ENCODE measurements at regions not wholly inside any gene's neighbourhood (a gene's known extent, or its start where the extent isn't known, plus 50 kb on each side); places are given as distances from the start of the nearest gene placed in this dataset.

GRCh38 chr1:213381572-213382084 is 330.6 kb downstream of the RPS6KC1 start:
- H3K36me3 Mint-ChIP-seq (ENCODE audit: low read depth): no peaks in the 10 kb centered on the region

DNA sequence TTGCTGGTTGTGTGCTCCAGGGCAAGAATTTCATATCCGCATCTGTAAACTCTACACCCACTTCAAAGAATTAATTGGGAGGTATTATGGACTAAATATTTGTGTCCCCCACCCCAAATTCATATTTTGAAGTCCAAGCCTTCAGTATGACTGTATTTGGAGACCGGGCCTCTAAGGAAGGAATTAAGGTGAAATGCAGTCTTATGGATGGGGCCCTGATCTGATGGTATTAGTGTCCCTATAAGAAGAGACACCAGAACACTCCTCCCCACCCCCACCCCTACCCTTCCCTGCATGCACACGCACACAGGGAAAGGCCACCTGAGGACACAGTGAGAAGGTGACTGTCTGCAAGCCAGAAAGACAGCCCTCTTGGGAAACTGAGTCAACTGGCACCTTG is 332.4 kb downstream of the RPS6KC1 start:
- ChIA-PET POLR2A (no interaction called here), CTCF (no interaction called here)
- Histone ChIP-seq H3K9me3 (ENCODE audit: control insufficient read depth in 1 of 2, insufficient read depth in 1 of 2, low read length in 2 of 2) (peaks cover 6 to 22% of the 10 kb centered on the region in 2 experiments), H3K4me1 (ENCODE audit: insufficient read depth, low read length) (no peaks in the 10 kb centered on the region), H3K4me3 (ENCODE audit: low read length) (no peak overlapping the region), H3K27me3 (ENCODE audit: control insufficient read depth in 1 of 2, insufficient read depth in 2 of 2, low read length in 2 of 2) (no peaks in the 10 kb centered on the region), H3K27ac (ENCODE audit: low read depth in 1 of 2, low read length in 2 of 2) (no peak overlapping the region), H3K36me3 (ENCODE audit: insufficient read depth, low read length) (no peaks in the 10 kb centered on the region)
- no peak for DNase-seq
- Mint-ChIP-seq H3K27me3 (peaks cover 7% of the 10 kb centered on the region), H3K27ac (no peak overlapping the region), H3K36me3 (ENCODE audit: low read depth) (no peaks in the 10 kb centered on the region), H3K9me3 (no peaks in the 10 kb centered on the region), H3K4me1 (ENCODE audit: low read depth) (no peaks in the 10 kb centered on the region), H3K4me3 (no peak overlapping the region)
- TF ChIP-seq CTCF (IDR thresholded peaks at IDR 0.05): no peak
- intact Hi-C loops (cut with DNase I, micrococcal nuclease): no loop called here
- no peak for ATAC-seq (ENCODE audit: poor library complexity)

More at GRCh38 chr1:213381572-213382084, 330.6 kb downstream of the RPS6KC1 start:
- ChIA-PET CTCF (no interaction called here), POLR2A (no interaction called here)
- Histone ChIP-seq H3K4me3 (ENCODE audit: low read length) (no peak overlapping the region), H3K4me1 (ENCODE audit: insufficient read depth, low read length) (no peaks in the 10 kb centered on the region), H3K27ac (ENCODE audit: low read depth in 1 of 2, low read length in 2 of 2) (no peak overlapping the region), H3K36me3 (ENCODE audit: insufficient read depth, low read length) (no peaks in the 10 kb centered on the region), H3K9me3 (ENCODE audit: control insufficient read depth in 1 of 2, insufficient read depth in 1 of 2, low read length in 2 of 2) (peaks cover 6 to 16% of the 10 kb centered on the region in 2 experiments), H3K27me3 (ENCODE audit: control insufficient read depth in 1 of 2, insufficient read depth in 2 of 2, low read length in 2 of 2) (no peaks in the 10 kb centered on the region)
- H3K4me1 Mint-ChIP-seq (ENCODE audit: low read depth): no peaks in the 10 kb centered on the region
- no peak for TF ChIP-seq CTCF (IDR thresholded peaks at IDR 0.05)
- no peaks in the 10 kb centered on the region for H3K9me3 Mint-ChIP-seq
- DNase-seq (no peak), ATAC-seq (ENCODE audit: poor library complexity) (no peak)
- H3K4me3 Mint-ChIP-seq: no peak overlapping the region
- intact Hi-C loops (cut with DNase I, micrococcal nuclease): no loop called here
- peaks cover 7% of the 10 kb centered on the region for H3K27me3 Mint-ChIP-seq
- no peak overlapping the region for H3K27ac Mint-ChIP-seq

GRCh38 chr1:213385201-213385600 is 334.2 kb downstream of the RPS6KC1 start:
- no peak for TF ChIP-seq CTCF (IDR thresholded peaks at IDR 0.05)
- ChIA-PET CTCF (no interaction called here), POLR2A (no interaction called here)
- Histone ChIP-seq H3K9me3 (ENCODE audit: control insufficient read depth in 1 of 2, insufficient read depth in 1 of 2, low read length in 2 of 2) (peaks cover 6 to 25% of the 10 kb centered on the region in 2 experiments), H3K27ac (ENCODE audit: low read depth in 1 of 2, low read length in 2 of 2) (no peak overlapping the region), H3K4me3 (ENCODE audit: low read length) (no peak overlapping the region), H3K4me1 (ENCODE audit: insufficient read depth, low read length) (no peaks in the 10 kb centered on the region), H3K36me3 (ENCODE audit: insufficient read depth, low read length) (no peaks in the 10 kb centered on the region), H3K27me3 (ENCODE audit: control insufficient read depth in 1 of 2, insufficient read depth in 2 of 2, low read length in 2 of 2) (no peaks in the 10 kb centered on the region)
- intact Hi-C loops (cut with DNase I, micrococcal nuclease): no loop called here
- no peaks in the 10 kb centered on the region for H3K27me3 Mint-ChIP-seq
- H3K27ac Mint-ChIP-seq: no peak overlapping the region
- H3K4me3 Mint-ChIP-seq: no peak overlapping the region
- ATAC-seq (ENCODE audit: poor library complexity) (no peak), DNase-seq (no peak)
- no peaks in the 10 kb centered on the region for H3K36me3 Mint-ChIP-seq (ENCODE audit: low read depth)
- H3K9me3 Mint-ChIP-seq: no peaks in the 10 kb centered on the region
- H3K4me1 Mint-ChIP-seq (ENCODE audit: low read depth): no peaks in the 10 kb centered on the region

Measured in CD4-positive, alpha-beta T cell (primary cell).